Gastrocnemius medialis (tissue), 4 donors: ENCODE measurements at regions not wholly inside any gene's neighbourhood (a gene's known extent, or its start where the extent isn't known, plus 50 kb on each side); places are given as distances from the start of the nearest gene placed in this dataset.

Experiments
- POLR2A ChIP-seq, 2 donors: fragments of 450-650 bp; IDR thresholded peaks; one replicate each; pipeline ENCODE4 v1.6.1; 2017; ENCODE audit warnings: antibody characterized with exemption in 2 of 2, mild to moderate bottlenecking in 2 of 2, moderate library complexity in 2 of 2
- TF ChIP-seq, protein P1 (sequence below), 5 experiments: fragments of 450-650 bp in 3 of 5; fragments of 200-600 bp in 2 of 5; sonication (generic) in 2 of 5; IDR thresholded peaks in 4 of 5; conservative IDR thresholded peaks in 1 of 5; 1 replicate in 4 of 5; 2 replicates in 1 of 5; pipeline ENCODE4 v1.5.1; 2016 to 2019; ENCODE audit warnings: antibody characterized with exemption in 5 of 5, mild to moderate bottlenecking in 3 of 5, moderate library complexity in 3 of 5

DNA sequence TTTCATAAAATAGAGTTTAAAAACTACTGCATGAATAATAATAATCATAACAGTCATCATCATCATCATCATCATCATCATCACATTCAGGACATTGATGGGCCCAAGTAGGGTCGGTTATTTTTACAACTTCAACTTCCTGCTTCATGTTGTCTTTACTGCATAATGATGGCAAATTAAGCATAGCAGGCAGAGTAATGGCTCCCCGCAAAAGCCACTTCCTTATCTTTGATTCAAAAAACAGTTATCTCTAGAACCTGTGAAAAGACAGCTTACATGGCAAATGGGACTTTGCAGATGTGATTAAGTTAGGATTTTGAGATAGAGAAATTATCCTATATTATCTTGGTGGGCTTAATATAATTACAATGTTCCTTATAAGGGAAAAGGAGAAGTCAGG lies 792.9 kb downstream of the LIG4 start:
- TF ChIP-seq, protein P1, sequence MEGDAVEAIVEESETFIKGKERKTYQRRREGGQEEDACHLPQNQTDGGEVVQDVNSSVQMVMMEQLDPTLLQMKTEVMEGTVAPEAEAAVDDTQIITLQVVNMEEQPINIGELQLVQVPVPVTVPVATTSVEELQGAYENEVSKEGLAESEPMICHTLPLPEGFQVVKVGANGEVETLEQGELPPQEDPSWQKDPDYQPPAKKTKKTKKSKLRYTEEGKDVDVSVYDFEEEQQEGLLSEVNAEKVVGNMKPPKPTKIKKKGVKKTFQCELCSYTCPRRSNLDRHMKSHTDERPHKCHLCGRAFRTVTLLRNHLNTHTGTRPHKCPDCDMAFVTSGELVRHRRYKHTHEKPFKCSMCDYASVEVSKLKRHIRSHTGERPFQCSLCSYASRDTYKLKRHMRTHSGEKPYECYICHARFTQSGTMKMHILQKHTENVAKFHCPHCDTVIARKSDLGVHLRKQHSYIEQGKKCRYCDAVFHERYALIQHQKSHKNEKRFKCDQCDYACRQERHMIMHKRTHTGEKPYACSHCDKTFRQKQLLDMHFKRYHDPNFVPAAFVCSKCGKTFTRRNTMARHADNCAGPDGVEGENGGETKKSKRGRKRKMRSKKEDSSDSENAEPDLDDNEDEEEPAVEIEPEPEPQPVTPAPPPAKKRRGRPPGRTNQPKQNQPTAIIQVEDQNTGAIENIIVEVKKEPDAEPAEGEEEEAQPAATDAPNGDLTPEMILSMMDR (IDR thresholded peaks at IDR 0.05 in 4 of 5, conservative IDR thresholded peaks at IDR 0.05 in 1 of 5), result no peak
- no peak for TF ChIP-seq POLR2A (IDR thresholded peaks at IDR 0.05)
